Hematopoietic multipotent progenitor cell treated with erythropoietin and hydrocortisone succinate and interleukin-3 and kit ligand, for 15 days (in vitro differentiated cells): ENCODE measurements at regions not wholly inside any gene's neighbourhood (a gene's known extent, or its start where the extent isn't known, plus 50 kb on each side); places are given as distances from the start of the nearest gene placed in this dataset.

Source experiments
- DNase-seq: peaks from one replicate; pipeline ENCODE4 v3.0.0-alpha.2; 2015; ENCODE audit warnings: low spot score

DNA sequence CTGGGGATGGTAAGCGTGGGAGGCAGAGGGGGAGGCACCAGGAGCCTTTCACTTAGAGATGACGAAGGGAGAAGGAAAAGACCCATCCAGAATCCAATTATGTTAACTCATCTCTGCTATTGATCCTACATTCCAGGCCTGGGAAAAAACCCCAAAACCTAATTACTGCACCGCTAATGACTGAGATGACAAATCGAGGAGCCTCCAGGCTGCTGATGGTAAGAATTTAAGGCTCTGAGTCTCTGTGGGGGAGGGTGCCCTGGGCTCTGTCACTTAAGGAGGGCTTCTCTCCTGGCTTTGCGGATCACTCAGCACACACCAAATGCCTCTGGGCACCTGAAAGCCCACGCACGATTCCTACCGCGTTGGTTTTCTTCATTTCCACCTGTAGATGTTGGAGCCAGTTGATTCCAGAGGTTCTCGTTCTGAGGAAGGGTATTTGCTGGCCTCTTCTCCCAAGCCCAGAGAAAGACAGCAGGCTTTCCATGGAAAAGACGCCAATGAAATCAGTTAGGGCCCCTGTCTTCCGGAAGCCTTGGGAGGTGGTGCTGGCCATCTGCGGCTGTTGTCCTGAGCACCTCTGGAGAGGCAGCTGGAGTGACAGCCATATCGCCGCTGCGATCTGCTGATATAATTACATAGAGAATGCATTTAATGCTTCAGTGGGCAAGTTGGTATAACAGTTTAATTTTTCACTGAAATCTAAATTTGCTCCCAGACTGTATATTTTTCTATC lies 751.2 kb downstream of the BRD1 start:
- no peak for DNase-seq

DNA sequence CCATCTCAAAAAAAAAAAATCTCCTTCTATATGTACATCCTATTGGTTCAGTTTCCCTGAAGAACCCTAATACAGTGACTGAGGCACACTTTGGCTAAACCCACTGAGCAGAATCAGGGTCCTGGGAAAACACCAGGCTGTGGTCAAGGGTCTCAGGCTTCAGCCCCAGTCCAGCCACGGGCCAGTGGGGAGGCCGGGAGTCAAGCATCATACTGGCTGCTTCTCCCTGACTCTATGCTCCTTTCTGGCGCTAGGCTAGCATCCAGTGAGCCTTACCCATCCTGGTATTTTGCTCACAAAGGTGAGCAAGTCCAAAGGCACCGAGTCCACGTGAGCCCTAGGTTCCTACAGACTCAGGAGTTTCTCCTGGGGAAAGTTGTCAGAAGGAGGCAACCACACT lies 752.5 kb downstream of the BRD1 start:
- DNase-seq = no peak

DNA sequence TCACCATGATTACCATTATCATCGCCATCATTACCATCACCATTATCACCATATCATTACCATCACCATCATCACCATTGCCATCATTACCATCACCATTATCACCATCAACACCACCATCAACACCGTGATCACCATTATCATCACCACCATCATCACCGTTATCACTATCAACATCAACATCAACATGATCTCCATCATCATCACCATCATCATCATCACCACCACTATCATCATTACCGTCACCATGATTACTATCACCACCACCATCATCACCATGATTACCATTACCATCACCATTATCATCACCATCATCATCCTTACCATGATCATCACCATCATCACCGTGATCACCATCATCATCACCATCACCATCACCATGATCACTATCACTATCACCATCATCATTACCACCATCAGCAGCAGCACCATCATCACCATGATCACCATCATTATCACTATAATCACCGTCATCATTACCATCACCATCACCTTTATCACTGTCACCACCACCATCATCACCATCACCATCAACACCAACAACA lies 753.7 kb downstream of the BRD1 start:
- DNase-seq = no peak

DNA sequence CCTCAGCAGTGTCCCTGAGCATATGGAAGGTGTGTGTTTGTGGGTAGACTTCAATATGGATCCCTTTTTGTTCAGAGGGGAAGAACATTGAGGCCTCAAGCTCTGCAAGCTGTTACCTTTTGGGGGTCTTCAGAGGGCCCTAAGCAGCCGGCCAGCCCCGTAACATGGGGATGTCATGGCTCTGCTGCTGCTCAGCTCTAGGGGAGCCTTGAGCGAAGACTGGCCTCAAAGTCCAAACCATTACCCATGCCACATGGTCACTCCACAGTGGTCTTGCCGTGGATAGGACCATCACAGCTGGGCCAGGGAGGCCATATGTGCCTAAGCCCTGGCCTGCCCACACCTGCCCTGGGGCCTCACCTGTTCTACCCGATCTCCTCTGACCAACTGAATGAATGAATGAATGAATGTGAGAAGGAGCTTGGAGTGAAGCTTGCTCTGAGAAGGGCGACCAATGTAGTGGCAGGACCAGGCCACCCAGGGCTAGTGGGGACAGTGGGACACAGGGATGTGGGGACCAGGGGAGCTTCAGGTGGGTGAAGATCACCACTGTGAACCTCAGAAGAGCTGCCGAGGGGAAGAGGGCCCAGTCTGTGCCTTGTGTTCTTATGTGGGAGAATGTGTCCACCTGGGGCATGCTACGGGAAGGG lies 754.6 kb downstream of the BRD1 start:
- no peak for DNase-seq

DNA sequence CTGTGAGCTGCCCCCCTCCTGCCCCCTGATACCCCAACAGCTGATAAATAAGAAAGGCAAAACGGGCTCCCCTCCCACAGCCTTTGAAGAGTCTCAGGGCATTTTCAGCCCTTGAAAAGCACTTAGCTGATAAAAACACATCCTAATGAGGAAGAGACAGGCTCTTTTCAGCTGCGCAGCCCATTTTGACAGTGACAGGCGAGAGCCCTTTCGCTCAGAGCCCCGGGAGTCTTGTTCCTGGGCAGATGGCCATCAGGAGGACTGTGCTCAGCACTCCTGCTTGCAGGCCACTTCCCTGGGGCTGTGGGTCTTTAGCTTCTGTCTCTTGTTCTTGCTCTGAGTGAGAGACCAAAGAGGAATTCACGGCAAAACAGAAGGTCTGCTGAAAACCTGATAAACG lies 757.2 kb downstream of the BRD1 start:
- DNase-seq = no peak

DNA sequence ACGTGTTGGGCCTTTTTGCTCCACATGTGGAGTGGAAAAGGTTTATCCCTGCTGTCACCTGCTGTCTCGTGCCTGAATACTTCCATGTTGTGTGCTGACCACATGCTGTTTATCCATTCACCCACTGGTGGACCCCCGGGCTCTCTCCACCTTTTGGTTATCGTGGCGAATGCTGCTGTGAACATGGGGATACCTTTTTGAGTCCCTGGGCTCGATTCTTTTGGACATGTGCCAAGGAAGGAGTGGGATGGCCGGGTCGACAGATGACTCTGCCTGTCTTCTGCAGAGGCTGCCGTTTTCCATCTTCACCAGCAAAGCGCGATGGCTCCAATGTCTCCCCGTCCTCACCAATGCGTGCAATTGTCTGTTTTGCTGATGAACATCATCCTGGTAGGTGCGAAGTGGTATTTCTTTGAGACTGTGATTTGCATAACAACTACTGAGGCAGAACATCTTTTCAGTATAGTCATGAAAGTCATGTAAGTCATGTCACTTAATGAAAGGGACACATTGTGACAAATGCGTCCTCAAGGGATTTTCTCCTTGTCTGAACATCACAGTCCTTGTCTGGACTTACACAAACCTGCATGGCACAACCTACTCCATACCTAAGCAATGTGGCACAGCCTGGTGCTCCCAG lies 758.7 kb downstream of the BRD1 start:
- no peak for DNase-seq

DNA sequence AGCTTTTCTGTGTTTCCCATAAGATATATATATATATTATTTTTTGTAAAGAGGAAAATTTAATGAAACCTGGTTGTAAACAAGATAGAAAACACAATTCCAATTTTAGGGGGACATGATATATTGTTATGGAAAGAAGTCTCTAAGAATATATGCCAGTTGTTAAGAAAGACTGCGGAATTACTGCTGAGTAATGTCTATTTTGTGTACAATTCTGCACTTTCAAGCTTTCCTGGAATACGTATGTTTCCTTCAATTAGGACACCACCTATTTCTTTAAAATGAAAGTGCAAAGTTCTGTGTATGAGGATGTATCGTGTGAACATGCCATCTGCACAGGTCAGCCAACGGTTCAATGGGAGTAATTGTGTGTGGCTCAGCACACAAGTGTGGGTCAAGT lies 760.2 kb downstream of the BRD1 start:
- DNase-seq = no peak

DNA sequence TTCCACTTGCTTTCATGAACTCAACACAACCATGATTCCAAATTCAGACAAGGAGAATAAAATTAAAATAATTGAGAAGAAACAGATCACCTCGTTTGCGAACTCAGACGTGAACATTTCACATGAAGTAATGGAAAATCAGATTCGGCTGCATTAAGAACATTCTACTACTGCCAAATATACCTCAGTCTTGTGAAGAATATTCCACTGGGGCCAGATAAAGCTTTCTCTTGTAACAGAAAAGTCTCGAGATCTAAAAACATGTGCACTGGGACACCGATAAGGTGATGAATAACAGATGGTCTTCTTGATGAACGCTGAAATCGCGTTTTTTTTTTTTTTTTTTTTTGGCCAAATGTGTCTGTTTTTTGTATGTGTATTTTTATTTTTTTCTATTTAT lies 761.1 kb downstream of the BRD1 start:
- no peak for DNase-seq

DNA sequence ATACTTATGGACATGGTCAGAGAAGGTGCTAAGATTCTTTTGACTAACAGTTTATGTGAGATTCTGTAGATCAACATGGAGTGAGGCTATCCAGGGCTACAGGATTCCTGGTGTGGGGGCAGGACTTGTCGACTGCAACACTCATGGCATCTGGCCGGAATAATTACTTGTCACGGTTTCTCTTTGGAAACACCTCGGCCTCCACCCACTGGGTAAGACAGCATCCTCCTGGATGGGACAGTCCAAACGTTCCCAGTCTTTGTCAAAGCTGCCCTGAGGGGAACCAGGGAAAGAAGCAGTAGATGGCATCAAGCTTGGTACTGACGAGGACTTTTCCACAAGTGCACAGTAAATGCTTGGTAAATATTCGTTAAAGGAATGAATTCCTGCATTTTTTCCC lies 762.8 kb downstream of the BRD1 start:
- no peak for DNase-seq

DNA sequence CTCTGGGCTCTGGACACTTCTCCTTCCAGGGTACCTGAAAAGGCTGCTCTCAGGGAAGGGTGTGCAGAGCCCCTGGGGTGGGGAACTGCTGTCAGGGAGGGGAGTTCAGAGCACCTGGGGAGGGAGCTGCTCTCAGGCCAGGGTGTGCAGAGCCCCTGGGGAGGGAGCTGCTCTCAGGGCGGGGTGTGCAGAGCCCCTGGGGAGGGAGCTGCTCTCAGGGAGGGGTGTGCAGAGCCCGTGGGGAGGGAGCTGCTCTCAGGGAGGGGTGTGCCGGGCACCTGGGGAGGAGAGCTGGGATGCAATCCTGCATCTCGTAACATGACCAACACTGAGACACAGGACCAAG lies 764.2 kb downstream of the BRD1 start:
- DNase-seq = no peak

DNA sequence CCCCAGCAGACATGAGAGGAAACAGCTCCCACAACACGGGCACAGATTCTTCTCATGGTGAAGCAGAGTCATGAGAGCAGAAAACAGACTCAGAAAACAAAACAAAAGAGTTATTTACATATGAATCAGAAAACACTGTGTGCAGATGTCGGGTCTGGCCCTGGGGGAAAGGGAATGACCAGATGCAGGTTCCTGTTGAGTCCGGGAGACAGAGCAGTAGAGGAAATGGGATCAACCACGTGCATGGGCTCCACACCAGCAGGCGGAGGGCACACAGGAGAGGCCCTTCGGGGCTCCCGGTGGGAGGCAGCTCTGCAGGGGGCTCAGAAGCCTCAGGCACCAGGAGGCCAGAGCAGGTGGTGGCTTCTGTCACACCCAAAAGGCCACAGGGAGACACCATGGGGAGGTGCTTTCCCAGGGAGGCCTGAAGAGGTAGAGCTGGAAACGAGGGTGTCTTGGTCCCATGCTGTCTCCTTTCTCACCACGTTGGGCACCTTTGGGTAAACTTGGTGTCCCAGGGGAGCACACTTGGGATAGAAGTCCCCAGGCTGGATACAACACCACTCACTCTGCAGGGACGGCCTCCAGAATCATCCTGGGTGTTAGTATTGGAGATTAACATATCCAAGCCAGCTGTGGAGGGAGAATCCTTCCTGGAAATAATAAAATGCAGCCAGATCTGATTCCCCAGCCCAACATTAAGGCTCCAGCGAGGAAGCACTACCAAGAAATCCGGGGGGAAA lies 764.7 kb downstream of the BRD1 start:
- no peak for DNase-seq

DNA sequence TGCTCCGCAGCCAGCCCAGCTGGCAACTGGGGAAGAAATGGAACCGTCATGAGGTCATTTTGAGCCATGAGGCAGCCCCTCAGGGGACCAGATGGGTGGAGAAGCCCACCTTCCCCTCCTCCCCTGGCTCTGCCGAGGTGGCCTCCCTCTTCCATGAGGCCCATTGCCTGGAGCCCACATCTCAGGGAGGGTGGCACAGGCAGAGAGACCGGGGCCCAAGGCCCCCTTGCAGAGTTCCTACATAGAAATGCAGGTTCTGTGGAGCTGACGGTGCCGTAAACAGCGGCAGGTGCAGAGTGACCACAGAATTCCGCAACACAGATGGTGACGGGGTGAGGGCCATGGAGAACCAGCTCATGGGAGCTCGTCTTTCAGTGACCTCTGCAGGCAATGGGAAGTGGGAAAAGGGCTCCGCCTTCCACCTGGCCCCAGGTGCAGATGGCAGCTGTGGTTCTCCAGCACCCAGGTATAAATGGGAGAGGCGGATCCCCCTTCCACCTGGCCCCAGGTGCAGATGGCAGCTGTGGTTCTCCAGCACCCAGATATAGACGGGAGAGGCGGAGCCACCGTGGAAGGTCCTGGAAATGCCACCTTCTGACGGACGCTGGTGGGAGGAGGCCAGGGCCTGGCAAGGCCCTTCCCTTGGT lies 765.4 kb downstream of the BRD1 start:
- DNase-seq = no peak

DNA sequence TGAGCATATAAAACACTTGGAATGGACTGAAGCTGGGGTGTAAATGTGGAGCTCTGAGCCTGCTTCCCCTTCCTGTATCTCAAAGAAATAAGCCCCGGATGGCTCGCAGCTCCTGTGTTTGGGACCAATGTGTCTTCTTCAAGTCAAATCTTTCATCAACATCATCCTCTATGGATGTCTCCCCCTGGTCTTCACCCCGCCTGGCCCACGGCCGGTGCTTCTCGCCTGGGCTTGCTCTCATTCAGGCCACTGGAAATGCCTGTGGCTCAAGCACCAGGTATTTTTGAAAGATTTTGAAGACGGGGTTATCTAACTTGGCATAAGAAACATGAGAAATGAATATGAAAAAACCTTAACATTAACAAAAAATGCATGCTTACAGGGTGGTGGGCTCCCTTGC lies 769.8 kb downstream of the BRD1 start:
- no peak for DNase-seq

DNA sequence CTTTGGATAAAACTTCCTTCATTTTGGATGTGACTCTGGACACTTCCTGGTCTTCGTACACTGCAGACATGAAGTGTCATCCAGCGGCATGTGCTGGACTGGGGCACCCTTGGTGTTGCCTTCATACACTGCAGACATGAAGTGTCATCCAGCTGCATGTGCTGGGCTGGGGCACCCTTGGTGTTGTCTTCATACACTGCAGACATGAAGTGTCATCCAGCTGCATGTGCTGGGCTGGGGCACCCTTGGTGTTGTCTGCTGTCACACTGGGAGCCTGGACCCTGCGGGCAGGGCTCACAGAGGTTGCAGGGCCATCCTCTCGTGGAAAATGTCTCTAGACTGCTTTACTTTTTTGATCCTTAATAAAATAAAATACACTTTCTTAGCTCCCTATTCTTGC lies 771.4 kb downstream of the BRD1 start:
- no peak for DNase-seq

DNA sequence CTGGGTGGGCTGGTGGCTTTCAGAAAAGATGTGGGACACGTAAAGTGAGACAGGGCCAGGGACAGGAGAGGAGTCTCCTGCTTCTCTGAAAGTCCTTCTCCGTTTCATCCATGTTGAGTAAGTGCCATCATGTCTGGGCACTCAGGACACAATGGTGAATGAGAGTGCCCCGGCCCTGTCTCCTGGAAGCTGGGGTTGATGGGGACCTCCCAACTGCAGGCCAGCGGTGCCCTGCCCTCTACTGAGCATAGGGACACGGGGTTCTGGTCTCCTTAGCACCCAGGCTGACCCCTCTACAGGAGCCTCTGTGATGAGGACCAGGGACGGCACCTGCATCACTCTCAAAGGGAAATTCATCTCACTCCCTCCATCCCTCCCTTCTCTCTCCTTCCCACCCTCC lies 772.3 kb downstream of the BRD1 start:
- DNase-seq = no peak

DNA sequence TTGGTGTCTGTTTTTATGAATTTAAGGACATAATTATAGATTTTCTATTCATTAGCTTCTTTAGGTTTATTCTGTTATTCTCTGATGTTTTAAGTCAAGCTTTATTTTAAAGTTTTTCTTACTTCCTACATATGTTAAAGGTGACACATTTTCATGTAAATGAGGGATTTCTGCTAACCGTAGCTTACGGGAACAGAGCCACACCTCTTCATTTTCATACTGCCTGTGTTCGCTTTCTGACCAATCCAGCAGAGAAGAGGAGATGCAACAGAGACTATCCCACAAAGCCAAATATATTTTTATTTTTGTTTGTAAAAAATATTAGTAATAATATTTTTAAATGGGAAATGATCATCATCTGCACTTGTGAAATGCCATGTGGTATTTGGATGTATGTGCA lies 774.1 kb downstream of the BRD1 start:
- no peak for DNase-seq

DNA sequence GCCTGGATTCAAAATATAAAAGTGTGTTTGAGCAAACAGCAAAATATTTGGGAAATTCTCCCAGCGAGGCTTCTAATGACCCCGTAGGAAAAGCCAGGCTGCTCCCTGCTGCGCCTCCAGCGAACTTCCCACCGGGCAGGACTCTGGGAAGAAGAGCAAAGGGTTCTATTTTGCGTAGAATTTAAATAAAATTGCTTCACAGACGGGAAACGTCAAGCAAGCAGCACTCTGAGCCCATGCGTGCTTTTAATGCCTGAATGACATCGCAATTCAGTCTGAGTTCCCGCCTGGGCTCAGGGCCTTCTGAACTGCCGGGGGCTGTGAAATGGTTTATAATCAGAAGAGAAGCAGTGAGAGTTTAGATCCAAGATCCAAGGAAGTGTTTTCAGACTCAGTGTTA lies 775.1 kb downstream of the BRD1 start:
- no peak for DNase-seq

DNA sequence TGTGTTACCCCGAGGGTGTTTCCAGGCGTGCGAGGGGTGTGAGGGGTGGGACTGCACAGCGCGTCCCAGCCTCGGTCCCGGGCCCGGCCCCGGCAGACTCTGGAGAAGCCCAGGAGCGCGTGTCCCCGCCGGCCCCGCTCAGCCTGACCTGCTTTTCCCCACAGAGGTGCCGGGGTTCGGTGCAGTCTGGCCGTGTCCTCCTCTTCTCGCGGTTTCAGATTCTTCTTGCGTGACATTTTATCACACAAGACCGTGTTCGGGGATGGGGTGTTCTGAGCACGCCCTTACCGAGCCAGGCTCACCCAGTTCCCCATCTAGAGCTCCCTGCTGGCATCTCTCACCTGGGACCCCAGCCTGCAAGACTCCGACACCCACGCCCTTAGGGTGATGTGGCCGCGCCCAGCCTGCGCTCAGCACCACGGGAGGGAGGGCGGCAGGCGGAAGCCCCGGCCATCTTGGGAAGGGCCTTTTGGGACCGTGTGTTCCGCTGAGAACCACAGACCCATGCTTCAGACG lies 775.6 kb downstream of the BRD1 start:
- no peak for DNase-seq

DNA sequence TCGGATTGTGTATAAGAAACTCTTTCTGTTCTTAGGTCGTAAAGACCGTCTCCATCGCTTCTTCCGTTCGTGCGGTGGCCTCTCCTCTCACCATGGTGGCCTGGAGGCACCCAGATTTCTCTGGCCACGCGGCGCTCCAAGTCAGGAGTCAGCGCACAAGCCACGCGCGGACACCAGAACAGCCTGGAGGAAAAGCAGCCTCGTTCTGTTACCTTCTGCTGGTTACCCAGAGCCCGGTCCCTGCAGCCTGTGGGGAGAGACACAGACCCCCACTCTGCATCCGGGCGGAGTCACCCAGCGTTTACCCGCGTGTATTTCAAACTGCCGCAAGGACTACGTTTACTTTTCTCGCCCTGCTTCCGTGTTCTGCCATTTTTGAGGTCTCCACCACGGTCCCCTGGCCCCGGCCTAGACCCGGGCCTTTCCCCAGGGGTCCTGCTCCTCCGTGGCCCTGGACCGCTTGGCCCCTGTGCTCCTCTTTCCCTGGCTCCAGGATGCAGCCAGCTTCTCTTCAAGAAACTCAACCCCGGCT lies 776.1 kb downstream of the BRD1 start:
- no peak for DNase-seq

DNA sequence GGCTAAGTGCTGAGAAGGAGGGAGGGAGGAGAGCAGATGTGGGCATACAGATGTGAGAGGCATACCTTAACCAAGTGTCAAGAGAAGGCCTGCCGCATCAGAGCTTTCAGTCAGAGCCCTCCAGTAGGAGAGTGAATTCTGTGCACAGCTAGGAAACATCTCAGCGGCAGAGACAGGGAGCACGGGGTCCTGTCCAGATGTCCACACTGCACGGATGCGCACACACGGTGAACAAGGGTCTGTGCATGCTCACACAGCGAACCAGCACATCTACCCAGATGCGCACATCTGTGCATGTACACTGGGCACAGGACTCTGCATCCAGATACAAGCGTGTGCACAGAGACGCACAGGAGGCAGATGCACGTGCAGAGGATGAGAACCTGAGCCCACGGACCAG lies 778.0 kb downstream of the BRD1 start:
- DNase-seq = no peak

DNA sequence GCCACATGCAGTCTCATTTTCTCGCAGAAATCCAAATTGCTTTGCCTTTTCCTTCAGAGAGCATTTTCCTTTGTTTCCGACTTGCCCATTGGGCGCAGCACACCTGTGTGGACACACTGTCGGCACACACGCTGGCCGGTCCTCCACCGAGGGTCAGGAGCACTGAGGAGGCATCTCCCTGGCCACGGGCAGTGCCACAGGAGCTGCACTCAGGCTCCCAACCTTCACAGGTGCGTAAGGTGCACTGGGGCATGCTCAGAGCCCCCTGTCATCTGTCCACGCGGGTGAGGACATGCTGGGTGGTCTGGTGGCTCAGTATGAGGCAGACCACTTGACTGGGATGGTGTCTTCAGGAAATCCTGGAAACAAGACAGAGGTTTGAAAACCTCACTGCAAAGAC lies 779.1 kb downstream of the BRD1 start:
- DNase-seq = no peak

DNA sequence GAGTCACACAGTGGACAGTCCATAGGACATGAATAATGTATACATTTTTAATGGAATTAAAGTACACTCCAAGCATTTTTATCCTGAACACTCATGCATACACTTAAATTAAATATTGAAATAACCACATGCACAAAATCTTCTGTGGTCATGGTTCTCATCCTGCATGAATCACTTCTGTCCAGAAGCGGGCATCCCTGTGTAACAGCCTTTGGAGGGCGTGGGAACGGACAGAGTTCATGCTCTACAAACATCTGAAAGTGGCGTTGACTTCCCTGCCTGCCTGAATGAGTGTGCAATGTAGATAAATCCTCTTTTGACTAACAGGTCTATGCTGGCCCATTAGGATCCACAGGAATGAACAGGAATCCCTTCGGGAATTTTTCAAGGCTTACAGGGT lies 780.2 kb downstream of the BRD1 start:
- DNase-seq = no peak
